Neuron (in vitro differentiated cells): ENCODE measurements at regions not wholly inside any gene's neighbourhood (a gene's known extent, or its start where the extent isn't known, plus 50 kb on each side); places are given as distances from the start of the nearest gene placed in this dataset.

Experiments
- H2AFZ ChIP-seq: one replicate; pipeline ENCODE4 v1.6.1; 2013; ENCODE audit warnings: low read depth, mild to moderate bottlenecking, inconsistent platforms, low read length, moderate library complexity
- H3K27me3 ChIP-seq: one replicate; pipeline ENCODE4 v1.6.1; 2013; ENCODE audit warnings: low read length; ENCODE audit not compliant: insufficient read depth
- H3K36me3 ChIP-seq: one replicate; pipeline ENCODE4 v1.6.1; 2013; ENCODE audit warnings: low read length; ENCODE audit not compliant: insufficient read depth
- H3K4me1 ChIP-seq: one replicate; pipeline ENCODE4 v1.6.1; 2013; ENCODE audit warnings: low read length; ENCODE audit not compliant: insufficient read depth
- H3K4me3 ChIP-seq: 2 replicates; pipeline ENCODE4 v1.5.1; 2013; ENCODE audit warnings: mild to moderate bottlenecking, low read length, moderate library complexity
- H3K9me3 ChIP-seq: one replicate; pipeline ENCODE4 v1.6.1; 2013; ENCODE audit warnings: low read length

GRCh38 chr13:73970421-73971055, 163.7 kb downstream of the KLF12 start:
- Histone ChIP-seq H3K4me1 (peaks cover 18% of the 10 kb centered on the region), H3K27me3 (no peaks in the 10 kb centered on the region), H3K36me3 (no peaks in the 10 kb centered on the region), H3K9me3 (peaks cover 2% of the 10 kb centered on the region), H2AFZ (no peak overlapping the region), H3K4me3 (no peak overlapping the region)

GRCh38 chr13:73967397-73968165, 166.6 kb downstream of the KLF12 start:
- Histone ChIP-seq H3K4me3 (no peak overlapping the region), H3K27me3 (no peaks in the 10 kb centered on the region), H3K9me3 (no peaks in the 10 kb centered on the region), H3K4me1 (peaks cover 18% of the 10 kb centered on the region), H2AFZ (no peak overlapping the region), H3K36me3 (no peaks in the 10 kb centered on the region)

- Histone ChIP-seq H2AFZ (no peak overlapping the region), H3K9me3 (peaks cover 4% of the 10 kb centered on the region), H3K27me3 (no peaks in the 10 kb centered on the region), H3K4me1 (peaks cover 18% of the 10 kb centered on the region), H3K4me3 (no peak overlapping the region), H3K36me3 (no peaks in the 10 kb centered on the region)
Observed at GRCh38 chr13:73966331-73966730, 167.9 kb downstream of the KLF12 start.

GRCh38 chr13:73962284-73962683, 171.9 kb downstream of the KLF12 start:
- peaks cover 4% of the 10 kb centered on the region for H3K9me3 ChIP-seq
- H3K4me1 ChIP-seq, result peaks cover 16% of the 10 kb centered on the region
- H3K27me3 ChIP-seq, result no peaks in the 10 kb centered on the region
- no peak overlapping the region for H3K4me3 ChIP-seq
- no peak overlapping the region for H2AFZ ChIP-seq
- H3K36me3 ChIP-seq, result no peaks in the 10 kb centered on the region

- H3K9me3 ChIP-seq, result peaks cover 4% of the 10 kb centered on the region
- H3K27me3 ChIP-seq, result no peaks in the 10 kb centered on the region
- no peaks in the 10 kb centered on the region for H3K36me3 ChIP-seq
- H3K4me1 ChIP-seq, result peaks cover 5% of the 10 kb centered on the region
- H3K4me3 ChIP-seq, result no peak overlapping the region
- H2AFZ ChIP-seq, result no peak overlapping the region
Observed at GRCh38 chr13:73961181-73961580, 173.0 kb downstream of the KLF12 start.

GRCh38 chr13:73960474-73960873, 173.7 kb downstream of the KLF12 start:
- no peak overlapping the region for H3K4me3 ChIP-seq
- H2AFZ ChIP-seq, result no peak overlapping the region
- H3K9me3 ChIP-seq, result peaks cover 4% of the 10 kb centered on the region
- no peaks in the 10 kb centered on the region for H3K4me1 ChIP-seq
- no peaks in the 10 kb centered on the region for H3K27me3 ChIP-seq
- H3K36me3 ChIP-seq, result no peaks in the 10 kb centered on the region

GRCh38 chr13:73958657-73959397, 175.4 kb downstream of the KLF12 start:
- Histone ChIP-seq H3K4me1 (no peaks in the 10 kb centered on the region), H3K36me3 (no peaks in the 10 kb centered on the region), H2AFZ (no peak overlapping the region), H3K27me3 (no peaks in the 10 kb centered on the region), H3K4me3 (no peak overlapping the region), H3K9me3 (peaks cover 4% of the 10 kb centered on the region)

GRCh38 chr13:73957889-73958288, 176.3 kb downstream of the KLF12 start:
- H3K9me3 ChIP-seq, result peaks cover 4% of the 10 kb centered on the region
- no peaks in the 10 kb centered on the region for H3K4me1 ChIP-seq
- no peak overlapping the region for H2AFZ ChIP-seq
- H3K4me3 ChIP-seq, result no peak overlapping the region
- no peaks in the 10 kb centered on the region for H3K27me3 ChIP-seq
- no peaks in the 10 kb centered on the region for H3K36me3 ChIP-seq

GRCh38 chr13:73956795-73957408, 177.3 kb downstream of the KLF12 start:
- no peaks in the 10 kb centered on the region for H3K36me3 ChIP-seq
- no peak overlapping the region for H3K4me3 ChIP-seq
- H3K4me1 ChIP-seq, result no peaks in the 10 kb centered on the region
- no peaks in the 10 kb centered on the region for H3K27me3 ChIP-seq
- H2AFZ ChIP-seq, result no peak overlapping the region
- peaks cover 4% of the 10 kb centered on the region for H3K9me3 ChIP-seq

GRCh38 chr13:73955977-73956500, 178.2 kb downstream of the KLF12 start:
- no peak overlapping the region for H3K4me3 ChIP-seq
- no peaks in the 10 kb centered on the region for H3K36me3 ChIP-seq
- H3K27me3 ChIP-seq, result no peaks in the 10 kb centered on the region
- no peak overlapping the region for H2AFZ ChIP-seq
- H3K9me3 ChIP-seq, result no peaks in the 10 kb centered on the region
- H3K4me1 ChIP-seq, result no peaks in the 10 kb centered on the region

GRCh38 chr13:73954808-73955207, 179.4 kb downstream of the KLF12 start:
- no peaks in the 10 kb centered on the region for H3K27me3 ChIP-seq
- H3K9me3 ChIP-seq, result no peaks in the 10 kb centered on the region
- no peaks in the 10 kb centered on the region for H3K36me3 ChIP-seq
- H2AFZ ChIP-seq, result no peak overlapping the region
- no peak overlapping the region for H3K4me3 ChIP-seq
- H3K4me1 ChIP-seq, result no peaks in the 10 kb centered on the region

GRCh38 chr13:73952648-73953047, 181.6 kb downstream of the KLF12 start:
- no peaks in the 10 kb centered on the region for H3K4me1 ChIP-seq
- no peaks in the 10 kb centered on the region for H3K36me3 ChIP-seq
- no peaks in the 10 kb centered on the region for H3K9me3 ChIP-seq
- H3K4me3 ChIP-seq, result no peak overlapping the region
- H3K27me3 ChIP-seq, result no peaks in the 10 kb centered on the region
- H2AFZ ChIP-seq, result no peak overlapping the region
